H1 (cell line): ENCODE measurements at regions not wholly inside any gene's neighbourhood (a gene's known extent, or its start where the extent isn't known, plus 50 kb on each side); places are given as distances from the start of the nearest gene placed in this dataset.
A peak's percentile ranks its signal among the peaks of the same experiment; 100 is the strongest.

Experiments used
- CTCF ChIA-PET: fragments of 300-600 bp; sonication (Branson Sonifier 250); formaldehyde crosslinking; loops from one replicate; lab custom pipeline; 2021; ENCODE audit not compliant: partially characterized antibody; lab: Charles Lee
- POLR2A ChIA-PET: fragments of 300-600 bp; sonication (Branson Sonifier 250); formaldehyde crosslinking; loops from one replicate; lab custom pipeline; 2021; ENCODE audit warnings: inconsistent platforms; ENCODE audit not compliant: partially characterized antibody; lab: Charles Lee
- DNase-seq, 2 experiments: peaks; one replicate each; pipeline versions ENCODE4 v3.0.0 to v3.0.0-alpha.2; 2010 to 2022; ENCODE audit warnings: low spot score in 2 of 2, low read depth in 1 of 2, mixed read lengths in 1 of 2
- FAIRE-seq: peaks from 2 replicates; lab custom pipeline; 2011; peaks lifted over from hg19 to GRCh38; lab: Jason Lieb, UNC
- H2AFZ ChIP-seq: 2 replicates; pipeline ENCODE4 v1.8.1; 2012; ENCODE audit warnings: low read length, inconsistent platforms
- H2AK5ac ChIP-seq: 2 replicates; pipeline ENCODE4 v1.6.1; 2013; ENCODE audit warnings: low read depth, low read length
- H2BK120ac ChIP-seq: replicated peaks from 2 replicates; pipeline ENCODE3; 2013; ENCODE audit warnings: low read depth, low read length, inconsistent platforms
- H2BK12ac ChIP-seq: 2 replicates; pipeline ENCODE4 v1.6.1; 2013; ENCODE audit warnings: low read depth, low read length
- H2BK15ac ChIP-seq: 2 replicates; pipeline ENCODE4 v1.6.1; 2013; ENCODE audit warnings: low read length
- H2BK20ac ChIP-seq: 2 replicates; pipeline ENCODE4 v1.6.1; 2013; ENCODE audit warnings: low read length
- H2BK5ac ChIP-seq: 2 replicates; pipeline ENCODE4 v1.6.1; 2013; ENCODE audit warnings: low read depth, low read length
- H3K14ac ChIP-seq: 2 replicates; pipeline ENCODE4 v1.6.1; 2013; ENCODE audit warnings: inconsistent platforms; ENCODE audit not compliant: insufficient read length
- H3K18ac ChIP-seq: 2 replicates; pipeline ENCODE4 v1.6.1; 2013; ENCODE audit warnings: low read length; ENCODE audit errors: extremely low read depth
- H3K23ac ChIP-seq: 2 replicates; pipeline ENCODE4 v1.6.1; 2013; ENCODE audit warnings: inconsistent platforms; ENCODE audit not compliant: insufficient read length
- H3K23me2 ChIP-seq: 2 replicates; pipeline ENCODE4 v1.6.1; 2013; ENCODE audit warnings: low read depth, low read length
- H3K27ac ChIP-seq: 2 replicates; pipeline ENCODE4 v1.6.1; 2011; ENCODE audit warnings: low read depth, low read length, inconsistent platforms
- H3K27me3 ChIP-seq, 4 experiments: replicated peaks in 1 of 4; 1 replicate in 1 of 4; 2 replicates in 3 of 4; pipeline versions ENCODE4 v1.6.1 to v1.8.1; 2011 to 2013; ENCODE audit warnings: low read length in 3 of 4, mild to moderate bottlenecking in 3 of 4, inconsistent platforms in 2 of 4, mixed read lengths in 2 of 4, moderate library complexity in 1 of 4; ENCODE audit not compliant: control insufficient read depth in 3 of 4, insufficient read depth in 3 of 4; ENCODE audit errors: extremely low read depth in 1 of 4
- H3K36me3 ChIP-seq, 4 experiments: 2 replicates each; pipeline versions ENCODE4 v1.6.1 to v1.8.1; 2011 to 2013; ENCODE audit warnings: mild to moderate bottlenecking in 4 of 4, low read length in 3 of 4, moderate library complexity in 2 of 4, control low read depth in 1 of 4, inconsistent platforms in 1 of 4; ENCODE audit not compliant: insufficient read depth in 4 of 4, control insufficient read depth in 2 of 4
- H3K4ac ChIP-seq: replicated peaks from 2 replicates; pipeline ENCODE3; 2013; ENCODE audit warnings: low read length, low read depth, mixed read lengths, inconsistent platforms; ENCODE audit not compliant: insufficient read length
- H3K4me1 ChIP-seq, 4 experiments: replicated peaks in 1 of 4; 1 replicate in 1 of 4; 2 replicates in 3 of 4; pipeline versions ENCODE4 v1.6.1 to v1.8.1; 2011 to 2013; ENCODE audit warnings: low read length in 3 of 4, inconsistent platforms in 2 of 4, mixed read lengths in 1 of 4; ENCODE audit not compliant: insufficient read depth in 4 of 4, control insufficient read depth in 3 of 4
- H3K4me2 ChIP-seq, 2 experiments: 2 replicates each; pipeline versions ENCODE4 v1.6.1 to v1.8.1; 2011 to 2013; ENCODE audit warnings: low read depth in 2 of 2, low read length in 2 of 2, control low read depth in 1 of 2, inconsistent platforms in 1 of 2, mild to moderate bottlenecking in 1 of 2; ENCODE audit not compliant: insufficient read depth in 1 of 2
- H3K4me3 ChIP-seq, 4 experiments: fragments of 200-600, 300-600 bp in 1 of 4; sonication (generic), shearing (Covaris generic), sonication (Bioruptor Twin) in 1 of 4; 2 replicates each; pipeline versions ENCODE4 v1.5.1 to v1.8.1; 2011 to 2016; ENCODE audit warnings: low read length in 4 of 4, low read depth in 3 of 4, control low read depth in 2 of 4, inconsistent platforms in 2 of 4, mild to moderate bottlenecking in 2 of 4, mixed read lengths in 1 of 4, moderate library complexity in 1 of 4; ENCODE audit not compliant: insufficient read depth in 2 of 4; ENCODE audit errors: extremely low read depth in 1 of 4
- H3K56ac ChIP-seq: replicated peaks from 2 replicates; pipeline ENCODE3; 2013; ENCODE audit warnings: low read depth, mild to moderate bottlenecking, mixed read lengths, low read length, inconsistent platforms; ENCODE audit not compliant: insufficient read length
- H3K79me1 ChIP-seq: 2 replicates; pipeline ENCODE4 v1.6.1; 2013; ENCODE audit warnings: low read depth, low read length, control low read depth
- H3K79me2 ChIP-seq, 2 experiments: 2 replicates each; pipeline versions ENCODE4 v1.6.1 to v1.8.1; 2012 to 2013; ENCODE audit warnings: low read length in 2 of 2, mild to moderate bottlenecking in 2 of 2, inconsistent platforms in 1 of 2; ENCODE audit not compliant: insufficient read depth in 2 of 2, control insufficient read depth in 1 of 2
- H3K9ac ChIP-seq, 4 experiments: replicated peaks in 1 of 4; 1 replicate in 1 of 4; 2 replicates in 3 of 4; pipeline versions ENCODE4 v1.6.1 to v1.8.1; 2011 to 2013; ENCODE audit warnings: low read depth in 3 of 4, low read length in 3 of 4, control low read depth in 2 of 4, mild to moderate bottlenecking in 2 of 4, moderate library complexity in 2 of 4, inconsistent platforms in 1 of 4; ENCODE audit errors: extremely low read depth in 1 of 4
- H3K9me3 ChIP-seq, 2 experiments: 2 replicates each; pipeline versions ENCODE4 v1.6.1 to v1.8.1; 2012 to 2013; ENCODE audit warnings: mild to moderate bottlenecking in 2 of 2, moderate library complexity in 2 of 2, control low read depth in 1 of 2, inconsistent platforms in 1 of 2, low read depth in 1 of 2, low read length in 1 of 2, mixed read lengths in 1 of 2; ENCODE audit not compliant: insufficient read depth in 2 of 2
- H4K20me1 ChIP-seq, 2 experiments: replicated peaks in 1 of 2; 2 replicates each; pipeline versions ENCODE3 to v1.8.1; 2011 to 2013; ENCODE audit warnings: inconsistent platforms in 2 of 2, low read length in 2 of 2, mild to moderate bottlenecking in 1 of 2; ENCODE audit not compliant: insufficient read depth in 2 of 2, control insufficient read depth in 1 of 2
- H4K5ac ChIP-seq: 2 replicates; pipeline ENCODE4 v1.6.1; 2013; ENCODE audit warnings: low read length, low read depth, mixed read lengths, inconsistent platforms; ENCODE audit not compliant: insufficient read length
- H4K8ac ChIP-seq: 2 replicates; pipeline ENCODE4 v1.8.0; 2013; ENCODE audit warnings: mild to moderate bottlenecking, moderate library complexity, low read length, inconsistent platforms; ENCODE audit not compliant: insufficient read depth; ENCODE audit errors: extremely low read depth
- H4K91ac ChIP-seq: replicated peaks from 2 replicates; pipeline ENCODE3; 2013; ENCODE audit warnings: low read length, mixed read lengths, inconsistent platforms; ENCODE audit not compliant: insufficient read length
- BCL11A ChIP-seq, 2 experiments: IDR thresholded peaks; one replicate each; pipeline ENCODE4 v1.6.1; 2011; ENCODE audit warnings: low read depth in 2 of 2, low read length in 2 of 2, mild to moderate bottlenecking in 2 of 2
- CTBP2 ChIP-seq: IDR thresholded peaks from 2 replicates; pipeline ENCODE4 v1.7.0; 2011; ENCODE audit warnings: borderline replicate concordance, mild to moderate bottlenecking, moderate library complexity, mixed read lengths, low read length; ENCODE audit not compliant: insufficient read depth, insufficient read length
- HDAC2 ChIP-seq, 2 experiments: fragments of 300-600 bp in 1 of 2; sonication (generic) in 1 of 2; IDR thresholded peaks; 2 replicates each; pipeline ENCODE4 v1.6.1; 2011 to 2012; ENCODE audit warnings: low read depth in 2 of 2, low read length in 2 of 2, mild to moderate bottlenecking in 2 of 2, moderate library complexity in 2 of 2, borderline replicate concordance in 1 of 2, inconsistent platforms in 1 of 2
- HDAC6 ChIP-seq: IDR thresholded peaks from one replicate; pipeline ENCODE4 v1.7.1; 2012; ENCODE audit warnings: low read depth, mild to moderate bottlenecking, inconsistent platforms, low read length, moderate library complexity
- RAD21 ChIP-seq, 2 experiments: IDR thresholded peaks in 1 of 2; conservative IDR thresholded peaks in 1 of 2; 2 replicates each; pipeline ENCODE4 v1.6.1; 2011; ENCODE audit warnings: low read depth in 2 of 2, low read length in 2 of 2, improper control_type of control experiment in 1 of 2, inconsistent platforms in 1 of 2, mild to moderate bottlenecking in 1 of 2, moderate library complexity in 1 of 2
- RBBP5 ChIP-seq: IDR thresholded peaks from 2 replicates; pipeline ENCODE4 v1.7.1; 2012; ENCODE audit warnings: low read depth, mild to moderate bottlenecking, inconsistent platforms, low read length, moderate library complexity, borderline replicate concordance
- RXRA ChIP-seq: IDR thresholded peaks from 2 replicates; pipeline ENCODE4 v1.6.1; 2011; ENCODE audit warnings: low read depth, mild to moderate bottlenecking, low read length, moderate library complexity; ENCODE audit not compliant: insufficient read depth
- SIN3A ChIP-seq, 2 experiments: IDR thresholded peaks in 1 of 2; conservative IDR thresholded peaks in 1 of 2; 2 replicates each; pipeline ENCODE4 v1.6.1; 2011 to 2012; ENCODE audit warnings: low read length in 2 of 2, improper control_type of control experiment in 1 of 2, low read depth in 1 of 2, mild to moderate bottlenecking in 1 of 2
- SP1 ChIP-seq: IDR thresholded peaks from 2 replicates; pipeline ENCODE4 v1.6.1; 2011; ENCODE audit warnings: low read depth, low read length
- SP2 ChIP-seq: IDR thresholded peaks from 2 replicates; pipeline ENCODE4 v1.6.1; 2012; ENCODE audit warnings: mild to moderate bottlenecking, low read length, inconsistent platforms
- SP4 ChIP-seq: IDR thresholded peaks from 2 replicates; pipeline ENCODE4 v1.6.1; 2012; ENCODE audit warnings: low read length, inconsistent platforms
- TAF1 ChIP-seq: IDR thresholded peaks from 2 replicates; pipeline ENCODE4 v1.6.1; 2011; ENCODE audit warnings: mild to moderate bottlenecking, low read depth, low read length
- WGBS, 2 experiments: shearing (Covaris generic) in 1 of 2; methylation state at CpG; one replicate each; pipeline versions ENCODE4 v1.1.6 to v1.1.7; 2013 to 2015; ENCODE audit warnings: low lambda C conversion rate in 2 of 2, mixed read lengths in 2 of 2, inconsistent platforms in 1 of 2, low coverage in 1 of 2, missing lambda C conversion rate in 1 of 2; ENCODE audit not compliant: insufficient replicate concordance in 2 of 2, insufficient coverage in 1 of 2, insufficient read length in 1 of 2; ENCODE audit errors: extremely low coverage in 1 of 2, missing lambda C conversion rate in 1 of 2; 5-methylcytosine and 5-hydroxymethylcytosine counted together
- TF ChIP-seq, protein P1 (sequence below): IDR thresholded peaks from 2 replicates; pipeline ENCODE4 v1.6.1; 2012; ENCODE audit warnings: inconsistent platforms

DNA sequence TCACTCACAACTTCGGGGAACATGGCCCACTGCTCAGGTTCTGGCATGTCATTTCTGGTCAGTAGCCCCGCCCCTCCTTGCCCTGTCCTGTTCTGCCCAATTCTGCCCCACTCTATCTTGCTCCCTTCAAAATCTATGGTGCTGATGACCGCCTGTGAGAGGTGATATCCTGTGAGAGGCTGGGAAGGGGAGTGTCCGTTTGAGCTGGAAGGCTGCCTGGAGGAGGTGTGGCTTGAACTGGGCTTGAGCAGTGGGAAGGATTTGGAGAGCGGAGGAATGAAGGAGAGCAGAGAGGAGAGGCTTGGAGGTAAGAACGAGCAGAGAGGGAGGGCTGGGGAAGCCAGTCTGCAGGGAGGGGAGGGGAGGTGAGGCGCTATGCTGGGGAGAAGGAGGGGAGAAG lies 145.3 kb downstream of the RPS24 start:
- Histone ChIP-seq H3K4me2 (no peak overlapping the region), H3K27ac (no peak overlapping the region), H4K20me1 (no peaks in the 10 kb centered on the region), H2BK20ac (0 out of 2 replicates have a peak overlapping the region, but pooled peaks have one; percentile 51), H4K8ac (no peak overlapping the region), H2BK12ac (no peak overlapping the region), H2AK5ac (no peak overlapping the region), H3K4me3 (no peak overlapping the region), H2AFZ (no peak overlapping the region), H3K9ac (no peak overlapping the region), H3K14ac (no peak overlapping the region), H4K91ac (no peak overlapping the region), H2BK120ac (no peak overlapping the region), H3K4ac (no peak overlapping the region), H3K36me3 (no peaks in the 10 kb centered on the region), H2BK15ac (no peak overlapping the region), H3K79me1 (no peaks in the 10 kb centered on the region), H3K23ac (no peak overlapping the region), H3K4me1 (peaks cover 2 to 18% (median 8%) of the 10 kb centered on the region in 4 experiments; a peak in 6 of 7 replicates), H3K27me3 (no peaks in the 10 kb centered on the region; a peak in 1 of 7 replicates), H3K56ac (no peak overlapping the region), H3K23me2 (no peaks in the 10 kb centered on the region), H2BK5ac (no peak overlapping the region), H4K5ac (no peak overlapping the region), H3K18ac (peak overlapping the region; percentile 1; the same call in 1 of the 2 replicates), H3K9me3 (no peaks in the 10 kb centered on the region), H3K79me2 (no peaks in the 10 kb centered on the region)
- POLR2A ChIA-PET, result interaction anchor here (1.5 to 1.6 kb wide), 3 partner anchors 12 to 142 kb away, joined by 4 to 5 read pairs (median 4); no protein-coding TSS in a partner anchor
- peak; percentile 69 for FAIRE-seq
- DNase-seq, result no peak
- WGBS, 2 experiments, result 68% methylated on average over 6 of the region's 7 CpGs; no CpG with 5 or more reads in 1 of the 2 experiments
- CTCF ChIA-PET, result interaction anchor here (0.5 to 1.5 kb wide), 5 partner anchors 12 to 131 kb away, joined by 3 to 5 read pairs (median 4); no protein-coding TSS in a partner anchor
- TF ChIP-seq SP4 (no peak), HDAC2 (IDR thresholded peaks at IDR 0.05; ENCODE audit: borderline replicate concordance in 1 of 2, low read depth in 2 of 2, low read length in 2 of 2) (no peak), SIN3A (conservative IDR thresholded peaks at IDR 0.05 in 1 of 2, IDR thresholded peaks at IDR 0.05 in 1 of 2; ENCODE audit: low read depth in 1 of 2, low read length in 2 of 2) (no peak), RAD21 (IDR thresholded peaks at IDR 0.05 in 1 of 2, conservative IDR thresholded peaks at IDR 0.05 in 1 of 2; ENCODE audit: low read depth in 2 of 2, low read length in 2 of 2) (no peak), SP2 (no peak), TAF1 (no peak), SP1 (no peak), CTBP2 (no peak), RBBP5 (no peak), BCL11A (IDR thresholded peaks at IDR 0.05; ENCODE audit: low read depth in 2 of 2, low read length in 2 of 2) (no peak), HDAC6 (no peak), RXRA (no peak)
- TF ChIP-seq, protein P1, sequence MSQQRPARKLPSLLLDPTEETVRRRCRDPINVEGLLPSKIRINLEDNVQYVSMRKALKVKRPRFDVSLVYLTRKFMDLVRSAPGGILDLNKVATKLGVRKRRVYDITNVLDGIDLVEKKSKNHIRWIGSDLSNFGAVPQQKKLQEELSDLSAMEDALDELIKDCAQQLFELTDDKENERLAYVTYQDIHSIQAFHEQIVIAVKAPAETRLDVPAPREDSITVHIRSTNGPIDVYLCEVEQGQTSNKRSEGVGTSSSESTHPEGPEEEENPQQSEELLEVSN, result no peak
